ES-I3 (cell line): ENCODE measurements at regions not wholly inside any gene's neighbourhood (a gene's known extent, or its start where the extent isn't known, plus 50 kb on each side); places are given as distances from the start of the nearest gene placed in this dataset.
"Not testable (repeated sequence)": the region's sequence is repeated elsewhere in the genome, so short reads cannot be mapped to it uniquely, and the experiment has no call there.

Experiments used
- H3K36me3 ChIP-seq: 2 replicates; pipeline ENCODE4 v1.6.1; 2013; ENCODE audit warnings: mild to moderate bottlenecking, low read length, control low read depth, moderate library complexity; ENCODE audit not compliant: insufficient read depth
- H3K4me1 ChIP-seq: 2 replicates; pipeline ENCODE4 v1.6.1; 2013; ENCODE audit warnings: mild to moderate bottlenecking, control low read depth, low read length; ENCODE audit not compliant: insufficient read depth
- H3K9ac ChIP-seq: 2 replicates; pipeline ENCODE4 v1.6.1; 2013; ENCODE audit warnings: low read depth, mild to moderate bottlenecking, low read length, moderate library complexity
- H3K9me3 ChIP-seq: 2 replicates; pipeline ENCODE4 v1.6.1; 2013; ENCODE audit warnings: mild to moderate bottlenecking, low read length, moderate library complexity; ENCODE audit not compliant: control insufficient read depth, insufficient read depth

GRCh38 chr1:30133414-30134055 is 589.9 kb downstream of the MATN1 start:
- no peaks in the 10 kb centered on the region for H3K36me3 ChIP-seq
- H3K9ac ChIP-seq, result no peak overlapping the region
- H3K9me3 ChIP-seq, result no peaks in the 10 kb centered on the region
- no peaks in the 10 kb centered on the region for H3K4me1 ChIP-seq

- H3K9ac ChIP-seq, result no peak overlapping the region
- H3K4me1 ChIP-seq, result no peaks in the 10 kb centered on the region
- no peaks in the 10 kb centered on the region for H3K36me3 ChIP-seq
- no peaks in the 10 kb centered on the region for H3K9me3 ChIP-seq
These were observed 590.6 kb downstream of the MATN1 start for GRCh38 chr1:30132602-30133286.

GRCh38 chr1:30130566-30130965 is 592.8 kb downstream of the MATN1 start:
- not testable (repeated sequence) for H3K4me1 ChIP-seq, H3K36me3 ChIP-seq, H3K9me3 ChIP-seq, H3K9ac ChIP-seq

GRCh38 chr1:30130099-30130498 is 593.3 kb downstream of the MATN1 start:
- no peaks in the 10 kb centered on the region for H3K4me1 ChIP-seq
- H3K9me3 ChIP-seq, result no peaks in the 10 kb centered on the region
- no peaks in the 10 kb centered on the region for H3K36me3 ChIP-seq
- no peak overlapping the region for H3K9ac ChIP-seq

GRCh38 chr1:30129421-30130055 is 593.8 kb downstream of the MATN1 start:
- Histone ChIP-seq H3K9me3 (no peaks in the 10 kb centered on the region), H3K4me1 (no peaks in the 10 kb centered on the region), H3K36me3 (no peaks in the 10 kb centered on the region), H3K9ac (no peak overlapping the region)

- Histone ChIP-seq H3K4me1 (no peaks in the 10 kb centered on the region), H3K36me3 (no peaks in the 10 kb centered on the region), H3K9ac (no peak overlapping the region), H3K9me3 (no peaks in the 10 kb centered on the region)
These were observed 594.4 kb downstream of the MATN1 start for GRCh38 chr1:30129001-30129408.

GRCh38 chr1:30126848-30127247 is 596.5 kb downstream of the MATN1 start:
- no peaks in the 10 kb centered on the region for H3K4me1 ChIP-seq
- H3K36me3 ChIP-seq, result no peaks in the 10 kb centered on the region
- H3K9ac ChIP-seq, result no peak overlapping the region
- H3K9me3 ChIP-seq, result no peaks in the 10 kb centered on the region

GRCh38 chr1:30125821-30126170 is 597.6 kb downstream of the MATN1 start:
- Histone ChIP-seq H3K36me3 (no peaks in the 10 kb centered on the region), H3K9me3 (no peaks in the 10 kb centered on the region), H3K9ac (no peak overlapping the region), H3K4me1 (no peaks in the 10 kb centered on the region)

- H3K9me3 ChIP-seq, result no peaks in the 10 kb centered on the region
- H3K4me1 ChIP-seq, result no peaks in the 10 kb centered on the region
- H3K9ac ChIP-seq, result no peak overlapping the region
- no peaks in the 10 kb centered on the region for H3K36me3 ChIP-seq
These were observed 598.2 kb downstream of the MATN1 start for GRCh38 chr1:30125021-30125820.

GRCh38 chr1:30123896-30124295 is 599.5 kb downstream of the MATN1 start:
- Histone ChIP-seq H3K36me3 (no peaks in the 10 kb centered on the region), H3K9ac (no peak overlapping the region), H3K4me1 (no peaks in the 10 kb centered on the region), H3K9me3 (no peaks in the 10 kb centered on the region)

GRCh38 chr1:30123036-30123435 is 600.3 kb downstream of the MATN1 start:
- H3K9ac ChIP-seq, result no peak overlapping the region
- H3K4me1 ChIP-seq, result no peaks in the 10 kb centered on the region
- no peaks in the 10 kb centered on the region for H3K9me3 ChIP-seq
- H3K36me3 ChIP-seq, result no peaks in the 10 kb centered on the region

GRCh38 chr1:30120245-30121000 is 603.0 kb downstream of the MATN1 start:
- Histone ChIP-seq H3K4me1 (no peaks in the 10 kb centered on the region), H3K36me3 (no peaks in the 10 kb centered on the region), H3K9ac (no peak overlapping the region), H3K9me3 (no peaks in the 10 kb centered on the region)

- Histone ChIP-seq H3K9me3 (no peaks in the 10 kb centered on the region), H3K4me1 (no peaks in the 10 kb centered on the region), H3K36me3 (no peaks in the 10 kb centered on the region), H3K9ac (no peak overlapping the region)
These were observed 605.7 kb downstream of the MATN1 start for GRCh38 chr1:30117685-30118084.

- H3K9ac ChIP-seq, result no peak overlapping the region
These were observed 612.0 kb downstream of the MATN1 start for GRCh38 chr1:30111431-30111830.

More at GRCh38 chr1:30111431-30111830, 612.0 kb downstream of the MATN1 start:
- no peaks in the 10 kb centered on the region for H3K36me3 ChIP-seq
- H3K4me1 ChIP-seq, result no peaks in the 10 kb centered on the region
- H3K9me3 ChIP-seq, result no peaks in the 10 kb centered on the region
